H9 (cell line): ENCODE measurements at regions not wholly inside any gene's neighbourhood (a gene's known extent, or its start where the extent isn't known, plus 50 kb on each side); places are given as distances from the start of the nearest gene placed in this dataset.

Source experiments
- DNase-seq: peaks from one replicate; pipeline ENCODE4 v3.0.0-alpha.2; 2017
- H2AFZ ChIP-seq: one replicate; pipeline ENCODE4 v1.6.1; 2013; ENCODE audit warnings: mild to moderate bottlenecking, low read length, control low read depth, moderate library complexity
- H2AK5ac ChIP-seq: 2 replicates; pipeline ENCODE4 v1.6.1; 2013; ENCODE audit warnings: low read length, control low read depth, mixed read lengths; ENCODE audit not compliant: insufficient read length
- H2BK120ac ChIP-seq: one replicate; pipeline ENCODE4 v1.6.1; 2013; ENCODE audit warnings: low read depth, mild to moderate bottlenecking, low read length, control low read depth, inconsistent platforms; ENCODE audit not compliant: poor library complexity, severe bottlenecking
- H2BK12ac ChIP-seq: 2 replicates; pipeline ENCODE4 v1.6.1; 2013; ENCODE audit warnings: low read length, control low read depth, mixed read lengths, low read depth; ENCODE audit not compliant: insufficient read length
- H2BK15ac ChIP-seq: 2 replicates; pipeline ENCODE4 v1.6.1; 2013; ENCODE audit warnings: low read depth, low read length, control low read depth
- H2BK20ac ChIP-seq: one replicate; pipeline ENCODE4 v1.6.1; 2013; ENCODE audit warnings: low read depth, mild to moderate bottlenecking, low read length, control low read depth, inconsistent platforms; ENCODE audit not compliant: poor library complexity, severe bottlenecking
- H2BK5ac ChIP-seq: 2 replicates; pipeline ENCODE4 v1.6.1; 2013; ENCODE audit warnings: low read length, control low read depth, mixed read lengths; ENCODE audit not compliant: insufficient read length
- H3K14ac ChIP-seq: 2 replicates; pipeline ENCODE4 v1.6.1; 2013; ENCODE audit warnings: low read length, control low read depth; ENCODE audit not compliant: insufficient read depth
- H3K18ac ChIP-seq: 2 replicates; pipeline ENCODE4 v1.6.1; 2013; ENCODE audit warnings: low read depth, mild to moderate bottlenecking, mixed read lengths, low read length, control low read depth; ENCODE audit not compliant: insufficient read length
- H3K23ac ChIP-seq: 2 replicates; pipeline ENCODE4 v1.6.1; 2013; ENCODE audit warnings: low read length, control low read depth, mixed read lengths, low read depth; ENCODE audit not compliant: insufficient read length
- H3K23me2 ChIP-seq: 2 replicates; pipeline ENCODE4 v1.6.1; 2013; ENCODE audit warnings: low read depth, mild to moderate bottlenecking, mixed read lengths, low read length, control low read depth; ENCODE audit not compliant: insufficient read length, poor library complexity, severe bottlenecking
- H3K27ac ChIP-seq: 2 replicates; pipeline ENCODE4 v1.5.1; 2013; ENCODE audit warnings: low read length, control low read depth, mixed read lengths, low read depth; ENCODE audit not compliant: insufficient read length
- H3K27me3 ChIP-seq: 2 replicates; pipeline ENCODE4 v1.6.1; 2013; ENCODE audit warnings: low read length, control low read depth, inconsistent platforms; ENCODE audit not compliant: insufficient read depth
- H3K4ac ChIP-seq: 2 replicates; pipeline ENCODE4 v1.6.1; 2013; ENCODE audit warnings: low read depth, mild to moderate bottlenecking, control low read depth, inconsistent platforms, low read length, moderate library complexity
- H3K4me1 ChIP-seq: 2 replicates; pipeline ENCODE4 v1.6.1; 2013; ENCODE audit warnings: low read length, control low read depth, inconsistent platforms; ENCODE audit not compliant: insufficient read depth
- H3K4me2 ChIP-seq: 2 replicates; pipeline ENCODE4 v1.6.1; 2013; ENCODE audit warnings: low read length, control low read depth, mixed read lengths; ENCODE audit not compliant: insufficient read length, insufficient read depth
- H3K56ac ChIP-seq: 2 replicates; pipeline ENCODE4 v1.6.1; 2013; ENCODE audit warnings: low read depth, mild to moderate bottlenecking, mixed read lengths, low read length, control low read depth; ENCODE audit not compliant: insufficient read length
- H3K79me1 ChIP-seq: 2 replicates; pipeline ENCODE4 v1.6.1; 2013; ENCODE audit warnings: low read depth, mild to moderate bottlenecking, moderate library complexity, low read length, control low read depth, inconsistent platforms; ENCODE audit not compliant: insufficient read depth, poor library complexity, severe bottlenecking
- H3K79me2 ChIP-seq: 2 replicates; pipeline ENCODE4 v1.6.1; 2013; ENCODE audit warnings: low read length, control low read depth, inconsistent platforms; ENCODE audit not compliant: insufficient read depth
- H3K9ac ChIP-seq: 2 replicates; pipeline ENCODE4 v1.6.1; 2013; ENCODE audit warnings: low read length, control low read depth, mixed read lengths; ENCODE audit not compliant: insufficient read length; ENCODE audit errors: extremely low read depth
- H3K9me3 ChIP-seq: one replicate; pipeline ENCODE4 v1.6.1; 2013; ENCODE audit warnings: low read depth, low read length, inconsistent platforms; ENCODE audit not compliant: control insufficient read depth
- H3T11ph ChIP-seq: one replicate; pipeline ENCODE4 v1.6.1; 2013; ENCODE audit warnings: mild to moderate bottlenecking, low read length, control low read depth, inconsistent platforms
- H4K20me1 ChIP-seq: one replicate; pipeline ENCODE4 v1.6.1; 2013; ENCODE audit not compliant: control insufficient read depth, insufficient read length, insufficient read depth
- H4K5ac ChIP-seq: 2 replicates; pipeline ENCODE4 v1.6.1; 2013; ENCODE audit warnings: low read depth, mild to moderate bottlenecking, mixed read lengths, low read length, control low read depth; ENCODE audit not compliant: insufficient read length
- H4K8ac ChIP-seq: replicated peaks from 2 replicates; pipeline ENCODE4 v1.6.1; 2013; ENCODE audit warnings: low read length, control low read depth, mixed read lengths, low read depth; ENCODE audit not compliant: insufficient read length
- H4K91ac ChIP-seq: 2 replicates; pipeline ENCODE4 v1.6.1; 2013; ENCODE audit warnings: low read depth, mild to moderate bottlenecking, moderate library complexity, mixed read lengths, low read length, control low read depth; ENCODE audit not compliant: insufficient read length
- H3K27ac Mint-ChIP-seq, 3 experiments: 2 replicates in 2 of 3; 3 replicates in 1 of 3; pipeline ENCODE4 v1.8.0; 2020 to 2021; ENCODE audit warnings: mixed read lengths in 3 of 3, mild to moderate bottlenecking in 1 of 3, moderate library complexity in 1 of 3
- H3K27me3 Mint-ChIP-seq: 2 replicates; pipeline ENCODE4 v1.8.0; 2021; ENCODE audit warnings: low read depth, mild to moderate bottlenecking, moderate library complexity, mixed read lengths
- H3K36me3 Mint-ChIP-seq, 3 experiments: 2 replicates in 2 of 3; 3 replicates in 1 of 3; pipeline ENCODE4 v1.8.0; 2020 to 2021; ENCODE audit warnings: low read depth in 3 of 3, mixed read lengths in 3 of 3; ENCODE audit not compliant: insufficient read depth in 1 of 3
- H3K4me1 Mint-ChIP-seq, 2 experiments: 2 replicates each; pipeline ENCODE4 v1.8.0; 2020; ENCODE audit warnings: mixed read lengths in 2 of 2
- H3K4me3 Mint-ChIP-seq, 2 experiments: 2 replicates in 1 of 2; 3 replicates in 1 of 2; pipeline ENCODE4 v1.8.0; 2020 to 2021; ENCODE audit warnings: mild to moderate bottlenecking in 2 of 2, mixed read lengths in 2 of 2, moderate library complexity in 1 of 2
- H3K9me3 Mint-ChIP-seq, 2 experiments: 2 replicates in 1 of 2; 3 replicates in 1 of 2; pipeline ENCODE4 v1.8.0; 2020; ENCODE audit warnings: mild to moderate bottlenecking in 2 of 2, mixed read lengths in 2 of 2, moderate library complexity in 1 of 2
- CTCF ChIP-seq: fragments of 200-600 bp; sonication (generic); conservative IDR thresholded peaks from 3 replicates; pipeline ENCODE4 v1.8.0; 2021; ENCODE audit warnings: antibody characterized with exemption, mild to moderate bottlenecking
- WGBS: extraction: QIAGEN DNeasy Blood & Tissue Kit; methylation state at CpG from one replicate; pipeline ENCODE4 v1.1.7; 2013; ENCODE audit warnings: missing lambda C conversion rate, low lambda C conversion rate, mixed read lengths; ENCODE audit not compliant: insufficient read length; ENCODE audit errors: extremely low coverage; 5-methylcytosine and 5-hydroxymethylcytosine counted together

- Histone ChIP-seq H3K14ac (no peak overlapping the region), H4K91ac (no peak overlapping the region), H2BK120ac (no peak overlapping the region), H3K18ac (peak overlapping the region; percentile 11), H2BK15ac (no peak overlapping the region), H4K8ac (no peak overlapping the region), H3K79me2 (no peaks in the 10 kb centered on the region), H2BK20ac (no peak overlapping the region), H2BK12ac (no peak overlapping the region), H3K9ac (no peak overlapping the region), H3K23me2 (no peaks in the 10 kb centered on the region), H3K27ac (no peak overlapping the region), H3K79me1 (no peaks in the 10 kb centered on the region), H3K4me2 (no peak overlapping the region), H4K20me1 (no peaks in the 10 kb centered on the region), H2AK5ac (no peak overlapping the region), H3K4ac (no peak overlapping the region), H2BK5ac (no peak overlapping the region), H2AFZ (no peak overlapping the region), H3K27me3 (no peaks in the 10 kb centered on the region), H3K4me1 (no peaks in the 10 kb centered on the region), H3T11ph (no peak overlapping the region), H3K23ac (no peak overlapping the region), H4K5ac (no peak overlapping the region), H3K56ac (no peak overlapping the region), H3K9me3 (peaks cover 7% of the 10 kb centered on the region)
- H3K27me3 Mint-ChIP-seq, result no peaks in the 10 kb centered on the region; the same call in none of the 2 replicates
- H3K4me3 Mint-ChIP-seq, result no peak overlapping the region
- H3K36me3 Mint-ChIP-seq, result peaks cover 0 to 13% (median 7%) of the 10 kb centered on the region in 3 experiments; a peak in 5 of 7 replicates
- H3K9me3 Mint-ChIP-seq, result peaks cover 20 to 30% of the 10 kb centered on the region in 2 experiments
- H3K4me1 Mint-ChIP-seq, result peaks cover 0 to 3% of the 10 kb centered on the region in 2 experiments; a peak in 1 of 4 replicates
- TF ChIP-seq CTCF, result no peak
- H3K27ac Mint-ChIP-seq, result no peak overlapping the region; a peak in 1 of 7 replicates
- no CpG with 5 or more reads among the region's 21 CpGs for WGBS
- DNase-seq, result no peak
These were observed 126.5 kb downstream of the DLL1 start for GRCh38 chr6:170164271-170164900.
